ENCODE measurements at regions not wholly inside any gene's neighbourhood (a gene's known extent, or its start where the extent isn't known, plus 50 kb on each side); places are given as distances from the start of the nearest gene placed in this dataset.

DNA sequence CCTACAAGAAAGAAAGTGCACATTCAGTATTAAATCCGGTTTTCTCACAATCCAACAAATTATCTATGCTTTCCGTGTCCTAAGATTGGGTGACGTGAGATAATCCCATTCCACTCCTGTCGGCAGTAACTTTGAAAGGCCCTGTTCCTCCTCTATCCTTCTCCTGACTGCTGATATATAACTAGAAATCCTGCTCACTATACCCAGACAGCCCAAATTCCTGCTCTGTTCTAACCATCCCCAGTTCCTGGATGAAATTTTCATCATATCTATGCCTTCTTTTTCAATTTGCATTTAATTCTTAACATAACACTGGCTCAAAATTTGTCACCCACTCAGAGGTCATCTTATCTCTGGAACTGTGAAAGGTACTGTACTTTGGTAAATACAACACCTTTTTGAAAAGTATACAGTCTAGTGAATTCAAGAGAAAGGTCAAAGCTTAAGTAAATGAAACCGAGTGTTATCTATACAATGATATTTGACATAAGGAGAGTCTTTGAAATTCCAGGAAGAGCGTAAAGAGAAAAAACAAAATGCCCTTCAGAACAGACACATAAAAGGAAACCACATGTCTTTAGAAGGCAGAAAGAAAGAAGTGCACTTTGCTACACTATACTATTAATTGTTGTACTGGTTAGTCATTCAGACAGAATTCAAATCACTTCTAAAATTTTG, 200.5 kb upstream of the NEGR1 start:
- TF ChIP-seq ZNF274 (IDR thresholded peaks at IDR 0.05; ENCODE audit: low read depth, low read length), result no peak
- TF ChIP-seq YY1 (IDR thresholded peaks at IDR 0.05; ENCODE audit: insufficient read depth, insufficient read length), result no peak

Measured in NT2/D1 (cell line).